ENCODE measurements at regions not wholly inside any gene's neighbourhood (a gene's known extent, or its start where the extent isn't known, plus 50 kb on each side); places are given as distances from the start of the nearest gene placed in this dataset.

GRCh38 chr9:108080285-108080684 lies 590.7 kb upstream of the KLF4 start:
- TF ChIP-seq ZNF550 (CRISPR knock-in tag; IDR thresholded peaks at IDR 0.05; ENCODE audit: borderline replicate concordance): no peak
- no peak for TF ChIP-seq MBD4 (IDR thresholded peaks at IDR 0.05; ENCODE audit: borderline replicate concordance, low read length)
- no peak for TF ChIP-seq ZMYM4 (CRISPR knock-in tag; IDR thresholded peaks at IDR 0.05)
- TF ChIP-seq SETDB1 (CRISPR knock-in tag; IDR thresholded peaks at IDR 0.05; ENCODE audit: borderline replicate concordance): no peak
- TF ChIP-seq BHLHE40 (IDR thresholded peaks at IDR 0.05; ENCODE audit: low read length): no peak
- TF ChIP-seq ZNF768 (CRISPR knock-in tag; IDR thresholded peaks at IDR 0.05): no peak
- TF ChIP-seq ZNF275 (CRISPR knock-in tag; IDR thresholded peaks at IDR 0.05; ENCODE audit: borderline replicate concordance): no peak
- TF ChIP-seq JUND (CRISPR knock-in tag; IDR thresholded peaks at IDR 0.05): no peak
- no peak for TF ChIP-seq FOXP4 (CRISPR knock-in tag; IDR thresholded peaks at IDR 0.05)
- TF ChIP-seq IKZF1 (IDR thresholded peaks at IDR 0.05): no peak
- no peak for TF ChIP-seq ZBTB49 (CRISPR knock-in tag; IDR thresholded peaks at IDR 0.05; ENCODE audit: borderline replicate concordance)
- TF ChIP-seq, protein P1, sequence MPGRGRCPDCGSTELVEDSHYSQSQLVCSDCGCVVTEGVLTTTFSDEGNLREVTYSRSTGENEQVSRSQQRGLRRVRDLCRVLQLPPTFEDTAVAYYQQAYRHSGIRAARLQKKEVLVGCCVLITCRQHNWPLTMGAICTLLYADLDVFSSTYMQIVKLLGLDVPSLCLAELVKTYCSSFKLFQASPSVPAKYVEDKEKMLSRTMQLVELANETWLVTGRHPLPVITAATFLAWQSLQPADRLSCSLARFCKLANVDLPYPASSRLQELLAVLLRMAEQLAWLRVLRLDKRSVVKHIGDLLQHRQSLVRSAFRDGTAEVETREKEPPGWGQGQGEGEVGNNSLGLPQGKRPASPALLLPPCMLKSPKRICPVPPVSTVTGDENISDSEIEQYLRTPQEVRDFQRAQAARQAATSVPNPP (CRISPR knock-in tag; IDR thresholded peaks at IDR 0.05): no peak
- no peak for TF ChIP-seq ZNF382 (CRISPR knock-in tag; IDR thresholded peaks at IDR 0.05; ENCODE audit: borderline replicate concordance)
- TF ChIP-seq ZNF605 (CRISPR knock-in tag; IDR thresholded peaks at IDR 0.05): no peak
- TF ChIP-seq KAT8 (CRISPR knock-in tag; IDR thresholded peaks at IDR 0.05): no peak
- TF ChIP-seq PCBP2 (optimal IDR thresholded peaks at IDR 0.05; ENCODE audit: low read depth, low read length, poor library complexity, severe bottlenecking): no peak
- ChIA-PET CTCF (ENCODE audit: low intra/inter-chr PET ratio, low total read pairs) (no interaction called here), POLR2A (no interaction called here)
- FAIRE-seq (no peak), DNase-seq (ENCODE audit: low spot score) (no peak), ATAC-seq (no peak)
- WGBS (ENCODE audit: low lambda C conversion rate): 56% methylated on average over 2 of the region's 3 CpGs
- Histone ChIP-seq H4K20me1 (ENCODE audit: insufficient read depth, low read length) (no peaks in the 10 kb centered on the region), H2AFZ (ENCODE audit: low read length) (no peak overlapping the region), H3K36me3 (replicated peaks in 1 of 2; ENCODE audit: control insufficient read depth in 1 of 2, insufficient read depth in 2 of 2, low read length in 2 of 2) (no peaks in the 10 kb centered on the region), H3K27me3 (ENCODE audit: control insufficient read depth in 1 of 2, insufficient read depth in 2 of 2, low read length in 2 of 2) (peaks cover 0 to 8% of the 10 kb centered on the region in 2 experiments; a peak in 2 of 5 replicates), H3K79me2 (ENCODE audit: insufficient read depth, low read length) (no peaks in the 10 kb centered on the region), H3K4me1 (ENCODE audit: insufficient read depth, low read length) (no peaks in the 10 kb centered on the region), H3K9me3 (ENCODE audit: low read length) (no peaks in the 10 kb centered on the region), H3K4me2 (ENCODE audit: low read depth, low read length) (no peak overlapping the region), H3K4me3 (replicated peaks in 1 of 3; ENCODE audit: insufficient read depth in 1 of 3, low read depth in 2 of 3, low read length in 3 of 3) (no peak overlapping the region), H3K9ac (ENCODE audit: insufficient read depth, low read depth, low read length) (no peak overlapping the region), H3K27ac (ENCODE audit: extremely low read length, insufficient read depth, low read length) (no peak overlapping the region)
- in situ Hi-C loops (cut with HindIII; ENCODE audit: extremely low pct_ligation_motif_present, low pct_unique_long_range_greater_than_20kb): no loop called here
- intact Hi-C loops (cut with micrococcal nuclease; ENCODE audit: unreplicated experiment): no loop called here
- no TSS peak for BruUV-seq (replicated peaks)

Measured in HepG2 (cell line).